MM.1S (cell line): ENCODE measurements at regions not wholly inside any gene's neighbourhood (a gene's known extent, or its start where the extent isn't known, plus 50 kb on each side); places are given as distances from the start of the nearest gene placed in this dataset.

ENCODE experiments used
- DNase-seq: peaks from one replicate; pipeline ENCODE4 v3.0.0-alpha.2; 2015
- H2AFZ ChIP-seq: fragments of 300-600 bp; sonication (generic); 2 replicates; pipeline ENCODE4 v1.6.0; 2016; ENCODE audit warnings: antibody characterized with exemption, low read length
- H3F3A ChIP-seq: fragments of 300-600 bp; sonication (generic); 2 replicates; pipeline ENCODE4 v1.6.1; 2016; ENCODE audit warnings: mild to moderate bottlenecking, antibody characterized with exemption, low read length, moderate library complexity, mixed read lengths; ENCODE audit not compliant: insufficient read depth
- H3K27ac ChIP-seq: fragments of 300-600 bp; sonication (generic); 2 replicates; pipeline ENCODE4 v1.5.1; 2016; ENCODE audit warnings: mild to moderate bottlenecking, low read length
- H3K27me3 ChIP-seq: fragments of 300-600 bp; sonication (generic); replicated peaks from 2 replicates; pipeline ENCODE4 v1.6.0; 2016; ENCODE audit warnings: low read length; ENCODE audit not compliant: insufficient read depth
- H3K36me3 ChIP-seq: fragments of 300-600 bp; sonication (generic); replicated peaks from 2 replicates; pipeline ENCODE4 v1.6.1; 2016; ENCODE audit warnings: mild to moderate bottlenecking, low read length, mixed read lengths; ENCODE audit not compliant: insufficient read depth
- H3K4me1 ChIP-seq: fragments of 300-600 bp; sonication (generic); 2 replicates; pipeline ENCODE4 v1.6.1; 2016; ENCODE audit warnings: low read length, mixed read lengths
- H3K4me2 ChIP-seq: fragments of 300-600 bp; sonication (generic); 2 replicates; pipeline ENCODE4 v1.6.0; 2016; ENCODE audit warnings: low read depth, low read length
- H3K4me3 ChIP-seq: fragments of 300-600 bp; sonication (generic); 2 replicates; pipeline ENCODE4 v1.5.1; 2016; ENCODE audit warnings: low read length, mixed read lengths
- H3K79me2 ChIP-seq: fragments of 300-600 bp; sonication (generic); 2 replicates; pipeline ENCODE4 v1.6.1; 2016; ENCODE audit warnings: mixed run types, low read length, mixed read lengths
- H3K9ac ChIP-seq: fragments of 300-600 bp; sonication (generic); 2 replicates; pipeline ENCODE4 v1.6.1; 2016; ENCODE audit warnings: low read length, mixed read lengths
- H3K9me2 ChIP-seq: fragments of 300-600 bp; sonication (generic); replicated peaks from 2 replicates; pipeline ENCODE4 v1.6.1; 2016; ENCODE audit warnings: mild to moderate bottlenecking, low read length, mixed read lengths; ENCODE audit not compliant: insufficient read depth
- H3K9me3 ChIP-seq: fragments of 300-600 bp; sonication (generic); replicated peaks from 2 replicates; pipeline ENCODE4 v1.6.1; 2016; ENCODE audit warnings: mild to moderate bottlenecking, low read length, mixed read lengths; ENCODE audit not compliant: insufficient read depth
- H4K20me1 ChIP-seq: fragments of 300-600 bp; sonication (generic); 2 replicates; pipeline ENCODE4 v1.6.1; 2016; ENCODE audit warnings: mild to moderate bottlenecking, low read length, moderate library complexity, mixed read lengths; ENCODE audit not compliant: insufficient read depth
- CTCF ChIP-seq: fragments of 300-600 bp; sonication (generic); IDR thresholded peaks from 2 replicates; pipeline ENCODE4 v1.5.1; 2016; ENCODE audit warnings: antibody characterized with exemption, low read length, mixed read lengths
- EZH2 ChIP-seq: fragments of 300-600 bp; sonication (generic); optimal IDR thresholded peaks from 2 replicates; pipeline ENCODE3; 2017; ENCODE audit warnings: low read depth, mild to moderate bottlenecking, antibody characterized with exemption, low read length, mixed read lengths
- EZH2phosphoT487 ChIP-seq: fragments of 300-600 bp; sonication (generic); IDR thresholded peaks from 2 replicates; pipeline ENCODE4 v1.6.1; 2018; ENCODE audit warnings: antibody characterized with exemption, low read length

- TF ChIP-seq CTCF (no peak), EZH2 (no peak), EZH2phosphoT487 (no peak)
- no peaks in the 10 kb centered on the region for H4K20me1 ChIP-seq
- no peaks in the 10 kb centered on the region for H3F3A ChIP-seq
- no peak overlapping the region for H3K4me2 ChIP-seq
- no peaks in the 10 kb centered on the region for H3K36me3 ChIP-seq
- H3K9me3 ChIP-seq, result no peaks in the 10 kb centered on the region
- H3K4me3 ChIP-seq, result no peak overlapping the region
- no peak overlapping the region for H3K9ac ChIP-seq
- H3K9me2 ChIP-seq, result no peaks in the 10 kb centered on the region
- no peaks in the 10 kb centered on the region for H3K27me3 ChIP-seq
- H3K4me1 ChIP-seq, result no peaks in the 10 kb centered on the region
- H3K79me2 ChIP-seq, result no peaks in the 10 kb centered on the region
- H3K27ac ChIP-seq, result no peak overlapping the region
- DNase-seq, result no peak
- H2AFZ ChIP-seq, result no peak overlapping the region
Observed at GRCh38 chr13:54742984-54743383, 1714.4 kb downstream of the OLFM4 start.

- H3K27me3 ChIP-seq, result no peaks in the 10 kb centered on the region
- H3K9ac ChIP-seq, result no peak overlapping the region
- no peaks in the 10 kb centered on the region for H4K20me1 ChIP-seq
- H2AFZ ChIP-seq, result no peak overlapping the region
- no peak overlapping the region for H3K4me2 ChIP-seq
- H3K36me3 ChIP-seq, result no peaks in the 10 kb centered on the region
- no peak overlapping the region for H3K27ac ChIP-seq
- no peaks in the 10 kb centered on the region for H3F3A ChIP-seq
- TF ChIP-seq EZH2phosphoT487, result no peak
- no peak for TF ChIP-seq EZH2
- no peak for TF ChIP-seq CTCF
- no peak overlapping the region for H3K4me3 ChIP-seq
- H3K79me2 ChIP-seq, result no peaks in the 10 kb centered on the region
- no peaks in the 10 kb centered on the region for H3K4me1 ChIP-seq
- no peaks in the 10 kb centered on the region for H3K9me2 ChIP-seq
- no peaks in the 10 kb centered on the region for H3K9me3 ChIP-seq
- no peak for DNase-seq
Observed at GRCh38 chr13:54744747-54745146, 1716.1 kb downstream of the OLFM4 start.

GRCh38 chr13:54750521-54750920 lies 1721.9 kb downstream of the OLFM4 start:
- no peak overlapping the region for H3K27ac ChIP-seq
- no peaks in the 10 kb centered on the region for H4K20me1 ChIP-seq
- no peak for DNase-seq
- H3K9me2 ChIP-seq, result no peaks in the 10 kb centered on the region
- no peaks in the 10 kb centered on the region for H3K36me3 ChIP-seq
- no peak for TF ChIP-seq EZH2phosphoT487
- no peak for TF ChIP-seq CTCF
- no peak for TF ChIP-seq EZH2
- H3K9me3 ChIP-seq, result no peaks in the 10 kb centered on the region
- H3F3A ChIP-seq, result no peaks in the 10 kb centered on the region
- H3K27me3 ChIP-seq, result no peaks in the 10 kb centered on the region
- H3K4me1 ChIP-seq, result no peaks in the 10 kb centered on the region
- no peak overlapping the region for H2AFZ ChIP-seq
- H3K9ac ChIP-seq, result no peak overlapping the region
- H3K4me2 ChIP-seq, result no peak overlapping the region
- H3K4me3 ChIP-seq, result no peak overlapping the region
- no peaks in the 10 kb centered on the region for H3K79me2 ChIP-seq
